ENCODE measurements at regions not wholly inside any gene's neighbourhood (a gene's known extent, or its start where the extent isn't known, plus 50 kb on each side); places are given as distances from the start of the nearest gene placed in this dataset.

- H2BK15ac ChIP-seq (ENCODE audit: low read length) = no peak overlapping the region
- POLR2A ChIA-PET (ENCODE audit: partially characterized antibody) = interaction anchor here (0.6 kb wide), 1 partner anchor 35 kb away, joined by 3 read pairs; no protein-coding TSS in a partner anchor
- H4K8ac ChIP-seq (ENCODE audit: extremely low read depth, insufficient read depth, low read length) = no peak overlapping the region
- H2AFZ ChIP-seq (ENCODE audit: low read length) = no peak overlapping the region
- DNase-seq (ENCODE audit: low read depth in 1 of 2, low spot score in 2 of 2) (no peak), FAIRE-seq (no peak)
- no peak overlapping the region for H3K18ac ChIP-seq (ENCODE audit: extremely low read depth, low read length)
- 92% methylated on average over 6 of the region's 6 CpGs; no CpG with 5 or more reads in 1 of the 2 experiments for WGBS, 2 experiments (ENCODE audit: extremely low coverage in 1 of 2, insufficient coverage in 1 of 2, insufficient read length in 1 of 2, insufficient replicate concordance in 2 of 2, low coverage in 1 of 2, low lambda C conversion rate in 2 of 2, missing lambda C conversion rate in 1 of 2)
- no peaks in the 10 kb centered on the region for H3K9me3 ChIP-seq (ENCODE audit: insufficient read depth in 2 of 2, low read depth in 1 of 2, low read length in 1 of 2)
- no peak overlapping the region for H3K14ac ChIP-seq (ENCODE audit: insufficient read length)
- H3K79me1 ChIP-seq (ENCODE audit: low read depth, low read length) = no peaks in the 10 kb centered on the region
- no peak overlapping the region for H3K4me3 ChIP-seq (ENCODE audit: extremely low read depth in 1 of 4, insufficient read depth in 2 of 4, low read depth in 3 of 4, low read length in 4 of 4)
- no peak overlapping the region for H3K4ac ChIP-seq (replicated peaks; ENCODE audit: insufficient read length, low read depth, low read length)
- no peaks in the 10 kb centered on the region for H3K36me3 ChIP-seq (ENCODE audit: control insufficient read depth in 2 of 4, insufficient read depth in 4 of 4, low read length in 3 of 4)
- H4K5ac ChIP-seq (ENCODE audit: insufficient read length, low read depth, low read length) = no peak overlapping the region
- H3K79me2 ChIP-seq (ENCODE audit: control insufficient read depth in 1 of 2, insufficient read depth in 2 of 2, low read length in 2 of 2) = no peaks in the 10 kb centered on the region
- no peak overlapping the region for H3K27ac ChIP-seq (ENCODE audit: low read depth, low read length)
- H3K56ac ChIP-seq (replicated peaks; ENCODE audit: insufficient read length, low read depth, low read length) = no peak overlapping the region
- H2BK120ac ChIP-seq (replicated peaks; ENCODE audit: low read depth, low read length) = no peak overlapping the region
- H2BK20ac ChIP-seq (ENCODE audit: low read length) = no peak overlapping the region
- H3K23me2 ChIP-seq (ENCODE audit: low read depth, low read length) = peaks cover 4% of the 10 kb centered on the region; the same call in 1 of the 2 replicates
- no peak overlapping the region for H2AK5ac ChIP-seq (ENCODE audit: low read depth, low read length)
- no peak overlapping the region for H2BK5ac ChIP-seq (ENCODE audit: low read depth, low read length)
- no peak overlapping the region for H3K23ac ChIP-seq (ENCODE audit: insufficient read length)
- H3K4me2 ChIP-seq (ENCODE audit: insufficient read depth in 1 of 2, low read depth in 2 of 2, low read length in 2 of 2) = no peak overlapping the region
- no peak overlapping the region for H4K91ac ChIP-seq (replicated peaks; ENCODE audit: insufficient read length, low read length)
- no peak overlapping the region for H2BK12ac ChIP-seq (ENCODE audit: low read depth, low read length)
- H3K27me3 ChIP-seq (replicated peaks in 1 of 4; ENCODE audit: control insufficient read depth in 3 of 4, extremely low read depth in 1 of 4, insufficient read depth in 3 of 4, low read length in 3 of 4) = peaks cover 2 to 56% (median 38%) of the 10 kb centered on the region in 4 experiments
- CTCF ChIA-PET (ENCODE audit: partially characterized antibody) = interaction anchor here (0.6 to 2.0 kb wide), 5 partner anchors 8 to 463 kb away, joined by 3 to 5 read pairs (median 3); no protein-coding TSS in a partner anchor
- H3K4me1 ChIP-seq (replicated peaks in 1 of 4; ENCODE audit: control insufficient read depth in 3 of 4, insufficient read depth in 4 of 4, low read length in 3 of 4) = no peaks in the 10 kb centered on the region
- H4K20me1 ChIP-seq (replicated peaks in 1 of 2; ENCODE audit: control insufficient read depth in 1 of 2, insufficient read depth in 2 of 2, low read length in 2 of 2) = peaks cover 0 to 5% of the 10 kb centered on the region in 2 experiments
- H3K9ac ChIP-seq (replicated peaks in 1 of 4; ENCODE audit: extremely low read depth in 1 of 4, low read depth in 3 of 4, low read length in 3 of 4) = no peak overlapping the region
- TF ChIP-seq RNF2 (IDR thresholded peaks at IDR 0.05; ENCODE audit: borderline replicate concordance, low read depth, low read length, missing control alignments, poor library complexity, severe bottlenecking) (no peak), CEBPB (IDR thresholded peaks at IDR 0.05; ENCODE audit: low read depth, low read length) (no peak), RFX5 (IDR thresholded peaks at IDR 0.05; ENCODE audit: borderline replicate concordance, low read depth, low read length) (no peak), JUN (IDR thresholded peaks at IDR 0.05; ENCODE audit: low read depth, low read length) (no peak), BACH1 (IDR thresholded peaks at IDR 0.05; ENCODE audit: low read length) (no peak), CBX8 (IDR thresholded peaks at IDR 0.05; ENCODE audit: borderline replicate concordance, low read depth, low read length) (no peak), ASH2L (IDR thresholded peaks at IDR 0.05; ENCODE audit: low read length) (no peak), SP2 (IDR thresholded peaks at IDR 0.05; ENCODE audit: low read length) (no peak), BCL11A (IDR thresholded peaks at IDR 0.05; ENCODE audit: low read depth in 2 of 2, low read length in 2 of 2) (no peak), SP1 (IDR thresholded peaks at IDR 0.05; ENCODE audit: low read depth, low read length) (no peak), MAX (IDR thresholded peaks at IDR 0.05) (no peak), HDAC2 (IDR thresholded peaks at IDR 0.05; ENCODE audit: borderline replicate concordance in 1 of 2, low read depth in 2 of 2, low read length in 2 of 2) (no peak)
Measured at GRCh38 chr2:120477831-120478481, 132.0 kb downstream of the INHBB start.
